Islet of Langerhans (tissue), 1 donor: ENCODE measurements at regions not wholly inside any gene's neighbourhood (a gene's known extent, or its start where the extent isn't known, plus 50 kb on each side); places are given as distances from the start of the nearest gene placed in this dataset.
"Not testable (repeated sequence)": the region's sequence is repeated elsewhere in the genome, so short reads cannot be mapped to it uniquely, and the experiment has no call there.

Experiments used
- FAIRE-seq: peaks from one replicate; lab custom pipeline; 2011; peaks lifted over from hg19 to GRCh38; lab: Jason Lieb, UNC

GRCh38 chr13:109272595-109273325 is 513.6 kb downstream of the IRS2 start:
- FAIRE-seq, result no peak

- no peak for FAIRE-seq
These were observed 514.5 kb downstream of the IRS2 start for GRCh38 chr13:109271555-109272541.

- no peak for FAIRE-seq
These were observed 515.3 kb downstream of the IRS2 start for GRCh38 chr13:109271061-109271460.

GRCh38 chr13:109269381-109269780 is 517.0 kb downstream of the IRS2 start:
- FAIRE-seq, result not testable (repeated sequence)

GRCh38 chr13:109268492-109268891 is 517.9 kb downstream of the IRS2 start:
- FAIRE-seq, result not testable (repeated sequence)

GRCh38 chr13:109267400-109267799 is 519.0 kb downstream of the IRS2 start:
- not testable (repeated sequence) for FAIRE-seq

- not testable (repeated sequence) for FAIRE-seq
These were observed 521.0 kb downstream of the IRS2 start for GRCh38 chr13:109265438-109265742.

GRCh38 chr13:109264603-109265437 is 521.6 kb downstream of the IRS2 start:
- FAIRE-seq, result not testable (repeated sequence)

- FAIRE-seq, result not testable (repeated sequence)
These were observed 528.6 kb downstream of the IRS2 start for GRCh38 chr13:109257761-109258157.
